OCI-LY3 (cell line): ENCODE measurements at regions not wholly inside any gene's neighbourhood (a gene's known extent, or its start where the extent isn't known, plus 50 kb on each side); places are given as distances from the start of the nearest gene placed in this dataset.

Experiments
- H2AFZ ChIP-seq: fragments of 200-600, 300-600 bp; shearing (Covaris generic); 2 replicates; pipeline ENCODE4 v1.6.0; 2014; ENCODE audit warnings: antibody characterized with exemption, low read depth, low read length
- H3K27ac ChIP-seq: fragments of 200-600, 300-600 bp; sonication (generic); 2 replicates; pipeline ENCODE4 v1.5.1; 2014; ENCODE audit warnings: mild to moderate bottlenecking, low read length, moderate library complexity, mixed read lengths
- H3K27me3 ChIP-seq: fragments of 200-600, 300-600 bp; sonication (generic); 2 replicates; pipeline ENCODE4 v1.6.1; 2014; ENCODE audit warnings: low read depth, low read length, mixed read lengths
- H3K36me3 ChIP-seq: fragments of 200-600, 300-600 bp; sonication (generic); replicated peaks from 2 replicates; pipeline ENCODE3; 2014; ENCODE audit warnings: low read depth, low read length, mixed read lengths
- H3K4me1 ChIP-seq: fragments of 300-600, 200-600 bp; sonication (generic); 2 replicates; pipeline ENCODE4 v1.6.1; 2014; ENCODE audit warnings: low read length, mixed read lengths
- H3K4me2 ChIP-seq: fragments of 200-600, 300-600 bp; sonication (generic); 2 replicates; pipeline ENCODE4 v1.6.1; 2014; ENCODE audit warnings: low read length, mixed read lengths
- H3K4me3 ChIP-seq: fragments of 300-600, 200-600 bp; sonication (generic); 2 replicates; pipeline ENCODE4 v1.5.1; 2014; ENCODE audit warnings: antibody characterized with exemption, mild to moderate bottlenecking, low read length, moderate library complexity
- H3K79me2 ChIP-seq: fragments of 300-600, 200-600 bp; shearing (Covaris generic); 2 replicates; pipeline ENCODE4 v1.6.1; 2014; ENCODE audit warnings: mild to moderate bottlenecking, low read length, mixed read lengths
- H3K9ac ChIP-seq: fragments of 300-600, 200-600 bp; shearing (Covaris generic); 2 replicates; pipeline ENCODE4 v1.6.0; 2014; ENCODE audit warnings: mild to moderate bottlenecking, low read length, moderate library complexity
- H3K9me3 ChIP-seq: fragments of 200-600, 300-600 bp; shearing (Covaris generic); 2 replicates; pipeline ENCODE4 v1.6.1; 2014; ENCODE audit warnings: low read length, mixed read lengths; ENCODE audit not compliant: insufficient read depth
- H4K20me1 ChIP-seq: fragments of 200-600, 300-600 bp; sonication (generic); 2 replicates; pipeline ENCODE4 v1.6.1; 2016; ENCODE audit warnings: low read length, mixed read lengths; ENCODE audit not compliant: insufficient read depth
- CTCF ChIP-seq: fragments of 200-600, 300-600 bp; sonication (generic); IDR thresholded peaks from 2 replicates; pipeline ENCODE4 v1.5.1; 2014; ENCODE audit warnings: antibody characterized with exemption, low read length, low read depth
- EZH2phosphoT487 ChIP-seq: fragments of 200-600 bp; shearing (Covaris generic); IDR thresholded peaks from 2 replicates; pipeline ENCODE4 v1.6.1; 2018; ENCODE audit warnings: antibody characterized with exemption, mixed run types, low read depth

GRCh38 chr6:128696691-128697689, 176.6 kb upstream of the PTPRK start:
- Histone ChIP-seq H3K4me1 (no peaks in the 10 kb centered on the region), H2AFZ (no peak overlapping the region), H4K20me1 (no peaks in the 10 kb centered on the region), H3K9me3 (no peaks in the 10 kb centered on the region), H3K4me3 (no peak overlapping the region), H3K36me3 (no peaks in the 10 kb centered on the region), H3K79me2 (no peaks in the 10 kb centered on the region), H3K9ac (no peak overlapping the region), H3K27ac (no peak overlapping the region), H3K4me2 (no peak overlapping the region), H3K27me3 (no peaks in the 10 kb centered on the region)
- TF ChIP-seq EZH2phosphoT487 (no peak), CTCF (no peak)

GRCh38 chr6:128694303-128695009, 174.1 kb upstream of the PTPRK start:
- Histone ChIP-seq H3K4me2 (no peak overlapping the region), H3K4me1 (no peaks in the 10 kb centered on the region), H3K4me3 (no peak overlapping the region), H3K27me3 (no peaks in the 10 kb centered on the region), H3K79me2 (no peaks in the 10 kb centered on the region), H3K9me3 (no peaks in the 10 kb centered on the region), H4K20me1 (no peaks in the 10 kb centered on the region), H3K9ac (no peak overlapping the region), H3K36me3 (no peaks in the 10 kb centered on the region), H3K27ac (no peak overlapping the region), H2AFZ (no peak overlapping the region)
- TF ChIP-seq EZH2phosphoT487, result no peak
- no peak for TF ChIP-seq CTCF

- TF ChIP-seq CTCF, result no peak
- TF ChIP-seq EZH2phosphoT487, result no peak
- Histone ChIP-seq H3K27me3 (no peaks in the 10 kb centered on the region), H3K4me1 (peaks cover 9% of the 10 kb centered on the region), H3K27ac (no peak overlapping the region), H3K9ac (no peak overlapping the region), H3K4me2 (no peak overlapping the region), H3K79me2 (no peaks in the 10 kb centered on the region), H3K36me3 (no peaks in the 10 kb centered on the region), H4K20me1 (no peaks in the 10 kb centered on the region), H2AFZ (no peak overlapping the region), H3K4me3 (no peak overlapping the region), H3K9me3 (no peaks in the 10 kb centered on the region)
Observed at GRCh38 chr6:128690063-128690462, 169.7 kb upstream of the PTPRK start.

- no peak overlapping the region for H3K4me2 ChIP-seq
- no peak overlapping the region for H2AFZ ChIP-seq
- peaks cover 9% of the 10 kb centered on the region for H3K4me1 ChIP-seq
- no peak overlapping the region for H3K27ac ChIP-seq
- TF ChIP-seq EZH2phosphoT487, result no peak
- TF ChIP-seq CTCF, result no peak
- H3K36me3 ChIP-seq, result no peaks in the 10 kb centered on the region
- H3K79me2 ChIP-seq, result no peaks in the 10 kb centered on the region
- no peaks in the 10 kb centered on the region for H4K20me1 ChIP-seq
- H3K27me3 ChIP-seq, result no peaks in the 10 kb centered on the region
- H3K9ac ChIP-seq, result no peak overlapping the region
- H3K4me3 ChIP-seq, result no peak overlapping the region
- no peaks in the 10 kb centered on the region for H3K9me3 ChIP-seq
Observed at GRCh38 chr6:128686084-128686483, 165.7 kb upstream of the PTPRK start.
